ENCODE measurements at regions not wholly inside any gene's neighbourhood (a gene's known extent, or its start where the extent isn't known, plus 50 kb on each side); places are given as distances from the start of the nearest gene placed in this dataset.
"Not testable (repeated sequence)": the region's sequence is repeated elsewhere in the genome, so short reads cannot be mapped to it uniquely, and the experiment has no call there.

DNA sequence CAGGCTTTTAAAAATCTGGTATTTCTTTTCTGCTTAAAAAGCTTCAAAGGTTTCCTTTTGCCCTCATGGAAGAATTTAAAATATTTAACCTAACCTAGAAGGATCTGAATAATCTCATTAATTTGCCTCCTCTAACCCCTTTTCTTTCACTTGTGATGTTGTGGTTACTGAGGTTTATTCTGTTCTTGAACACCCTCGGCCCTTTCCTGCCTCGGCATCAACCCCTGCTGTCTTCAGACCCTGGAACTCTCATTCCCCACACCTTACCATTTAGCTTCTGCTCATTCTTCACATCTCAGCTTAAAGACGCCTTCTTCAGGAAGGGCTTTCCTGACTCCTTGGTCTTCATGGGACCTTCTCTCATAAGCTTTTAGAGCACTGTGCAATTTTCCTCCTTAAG is 131.4 kb upstream of the MAN2A1 start:
- CTCF ChIA-PET = no interaction called here
- Mint-ChIP-seq H3K27ac (ENCODE audit: low read depth, unreplicated experiment) (no peak overlapping the region), H3K36me3 (ENCODE audit: insufficient read depth, unreplicated experiment) (no peaks in the 10 kb centered on the region), H3K27me3 (ENCODE audit: insufficient read depth, unreplicated experiment) (no peaks in the 10 kb centered on the region), H3K9me3 (ENCODE audit: unreplicated experiment) (peaks cover 8% of the 10 kb centered on the region), H3K4me1 (ENCODE audit: insufficient read depth, unreplicated experiment) (peaks cover 5% of the 10 kb centered on the region), H3K4me3 (ENCODE audit: unreplicated experiment) (no peak overlapping the region)
- no peak for DNase-seq (ENCODE audit: unreplicated experiment)
- POLR2A ChIA-PET = interaction anchor here (1.6 kb wide), 1 partner anchor 11 kb away, joined by 3 read pairs; no protein-coding TSS in a partner anchor
- no TSS peak for BruUV-seq (replicated peaks)
- no peak for TF ChIP-seq CTCF (IDR thresholded peaks at IDR 0.05; ENCODE audit: unreplicated experiment)
- intact Hi-C loops (cut with micrococcal nuclease) = no loop called here

DNA sequence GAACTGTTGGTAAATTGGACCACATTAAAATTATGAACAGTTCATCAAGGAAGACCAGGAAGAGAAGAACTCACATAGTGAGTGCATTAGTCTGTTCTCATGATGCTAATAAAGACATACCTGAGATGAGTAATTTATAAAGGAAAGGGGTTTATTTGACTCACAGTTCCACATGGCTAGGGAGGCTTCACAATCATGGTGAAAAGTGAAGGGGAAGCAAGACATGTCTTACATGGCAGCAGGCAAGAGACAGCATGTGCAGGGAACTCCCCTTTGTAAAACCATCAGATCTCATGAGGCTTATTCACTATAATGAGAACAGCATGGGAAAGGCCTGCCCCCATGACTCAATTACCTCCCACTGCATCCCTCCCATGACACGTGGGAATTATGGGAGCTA is 135.9 kb upstream of the MAN2A1 start:
- no peak overlapping the region for H3K4me3 Mint-ChIP-seq (ENCODE audit: unreplicated experiment)
- H3K36me3 Mint-ChIP-seq (ENCODE audit: insufficient read depth, unreplicated experiment) = no peaks in the 10 kb centered on the region
- ChIA-PET POLR2A (interaction anchor here (0.7 kb wide), 1 partner anchor 135 kb away, joined by 3 read pairs; no protein-coding TSS in a partner anchor), CTCF (interaction anchor here (0.7 kb wide), 1 partner anchor 62 kb away, joined by 3 read pairs; no protein-coding TSS in a partner anchor)
- H3K27ac Mint-ChIP-seq (ENCODE audit: low read depth, unreplicated experiment) = no peak overlapping the region
- no peak for TF ChIP-seq CTCF (IDR thresholded peaks at IDR 0.05; ENCODE audit: unreplicated experiment)
- intact Hi-C loops (cut with micrococcal nuclease) = no loop called here
- DNase-seq (ENCODE audit: unreplicated experiment) = no peak
- no peaks in the 10 kb centered on the region for H3K4me1 Mint-ChIP-seq (ENCODE audit: insufficient read depth, unreplicated experiment)
- peaks cover 17% of the 10 kb centered on the region for H3K9me3 Mint-ChIP-seq (ENCODE audit: unreplicated experiment)
- BruUV-seq (replicated peaks) = no TSS peak
- H3K27me3 Mint-ChIP-seq (ENCODE audit: insufficient read depth, unreplicated experiment) = no peaks in the 10 kb centered on the region

DNA sequence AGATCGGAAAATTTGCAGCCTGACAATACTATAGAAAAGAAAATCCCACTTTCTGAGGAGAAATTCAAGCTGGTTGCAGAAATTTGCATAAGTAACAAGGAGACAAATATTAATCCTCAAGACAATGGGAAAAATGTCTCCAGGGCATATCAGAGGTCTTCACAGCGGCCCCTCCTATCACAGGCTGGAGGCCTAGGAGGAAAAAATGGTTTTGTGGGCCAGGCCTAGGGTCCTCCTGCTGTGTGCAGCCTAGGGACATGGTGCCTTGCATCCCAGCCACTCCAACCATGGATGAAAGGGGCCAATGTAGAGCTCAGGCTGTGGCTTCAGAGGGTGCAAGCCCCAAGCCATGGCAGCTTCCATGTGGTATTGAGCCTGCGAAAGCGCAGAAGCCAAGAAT is 138.5 kb upstream of the MAN2A1 start:
- H3K27me3 Mint-ChIP-seq (ENCODE audit: insufficient read depth, unreplicated experiment); DNase-seq (ENCODE audit: unreplicated experiment); H3K27ac Mint-ChIP-seq (ENCODE audit: low read depth, unreplicated experiment); intact Hi-C loops (cut with micrococcal nuclease); H3K4me3 Mint-ChIP-seq (ENCODE audit: unreplicated experiment); H3K36me3 Mint-ChIP-seq (ENCODE audit: insufficient read depth, unreplicated experiment); BruUV-seq (replicated peaks); H3K4me1 Mint-ChIP-seq (ENCODE audit: insufficient read depth, unreplicated experiment): not testable (repeated sequence)
- peaks cover 17% of the 10 kb centered on the region for H3K9me3 Mint-ChIP-seq (ENCODE audit: unreplicated experiment)
- ChIA-PET CTCF (interaction anchor here (0.6 kb wide), 1 partner anchor 140 kb away, joined by 3 read pairs; no protein-coding TSS in a partner anchor), POLR2A (interaction anchor here (0.7 kb wide), 1 partner anchor 521 kb away, joined by 4 read pairs; no protein-coding TSS in a partner anchor)

GRCh38 chr5:109550077-109550476 is 139.7 kb upstream of the MAN2A1 start:
- no TSS peak for BruUV-seq (replicated peaks)
- intact Hi-C loops (cut with micrococcal nuclease) = no loop called here
- no peak for DNase-seq (ENCODE audit: unreplicated experiment)
- no peaks in the 10 kb centered on the region for H3K4me1 Mint-ChIP-seq (ENCODE audit: insufficient read depth, unreplicated experiment)
- no peak overlapping the region for H3K27ac Mint-ChIP-seq (ENCODE audit: low read depth, unreplicated experiment)
- no peaks in the 10 kb centered on the region for H3K36me3 Mint-ChIP-seq (ENCODE audit: insufficient read depth, unreplicated experiment)
- no peaks in the 10 kb centered on the region for H3K27me3 Mint-ChIP-seq (ENCODE audit: insufficient read depth, unreplicated experiment)
- POLR2A ChIA-PET = no interaction called here
- peaks cover 17% of the 10 kb centered on the region for H3K9me3 Mint-ChIP-seq (ENCODE audit: unreplicated experiment)
- TF ChIP-seq CTCF (IDR thresholded peaks at IDR 0.05; ENCODE audit: unreplicated experiment) = no peak
- CTCF ChIA-PET = interaction anchor here (0.6 kb wide), 1 partner anchor 27 kb away, joined by 3 read pairs; no protein-coding TSS in a partner anchor
- no peak overlapping the region for H3K4me3 Mint-ChIP-seq (ENCODE audit: unreplicated experiment)

DNA sequence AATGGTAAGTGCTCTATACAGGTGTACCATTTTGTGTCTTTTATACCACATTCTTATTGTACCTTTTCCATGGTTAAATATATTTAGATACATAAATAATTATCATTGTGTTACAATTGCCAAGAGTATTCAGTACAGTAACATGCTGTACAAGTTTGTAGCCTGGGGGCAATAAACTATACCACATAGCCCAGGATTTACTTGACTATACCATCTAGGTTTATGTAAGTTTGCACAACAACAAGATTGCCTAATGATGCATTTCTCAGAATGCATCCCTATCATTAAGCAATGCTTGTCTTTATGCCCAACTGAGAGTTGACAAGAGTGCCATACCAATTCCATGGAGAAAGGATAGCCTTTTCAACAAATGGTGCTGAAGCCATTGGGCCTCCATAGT is 136.7 kb upstream of the PJA2 start:
- Mint-ChIP-seq H3K4me1 (ENCODE audit: insufficient read depth, unreplicated experiment) (no peaks in the 10 kb centered on the region), H3K4me3 (ENCODE audit: unreplicated experiment) (no peak overlapping the region), H3K9me3 (ENCODE audit: unreplicated experiment) (peaks cover 8% of the 10 kb centered on the region), H3K36me3 (ENCODE audit: insufficient read depth, unreplicated experiment) (no peaks in the 10 kb centered on the region), H3K27ac (ENCODE audit: low read depth, unreplicated experiment) (no peak overlapping the region), H3K27me3 (ENCODE audit: insufficient read depth, unreplicated experiment) (no peaks in the 10 kb centered on the region)
- CTCF ChIA-PET = no interaction called here
- POLR2A ChIA-PET = no interaction called here
- intact Hi-C loops (cut with micrococcal nuclease) = no loop called here
- BruUV-seq (replicated peaks) = no TSS peak
- peak; percentile 59 for DNase-seq (ENCODE audit: unreplicated experiment)
- no peak for TF ChIP-seq CTCF (IDR thresholded peaks at IDR 0.05; ENCODE audit: unreplicated experiment)

- intact Hi-C loops (cut with micrococcal nuclease); DNase-seq (ENCODE audit: unreplicated experiment); H3K36me3 Mint-ChIP-seq (ENCODE audit: insufficient read depth, unreplicated experiment); H3K27me3 Mint-ChIP-seq (ENCODE audit: insufficient read depth, unreplicated experiment); BruUV-seq (replicated peaks); H3K4me1 Mint-ChIP-seq (ENCODE audit: insufficient read depth, unreplicated experiment); H3K4me3 Mint-ChIP-seq (ENCODE audit: unreplicated experiment); H3K9me3 Mint-ChIP-seq (ENCODE audit: unreplicated experiment); POLR2A ChIA-PET; H3K27ac Mint-ChIP-seq (ENCODE audit: low read depth, unreplicated experiment): not testable (repeated sequence)
- CTCF ChIA-PET = interaction anchor here (0.6 kb wide), 1 partner anchor 127 kb away, joined by 3 read pairs; no protein-coding TSS in a partner anchor
Measured at GRCh38 chr5:109544873-109545272, 135.1 kb upstream of the PJA2 start.

- CTCF ChIA-PET; BruUV-seq (replicated peaks); intact Hi-C loops (cut with micrococcal nuclease); H3K9me3 Mint-ChIP-seq (ENCODE audit: unreplicated experiment); POLR2A ChIA-PET; H3K4me3 Mint-ChIP-seq (ENCODE audit: unreplicated experiment); DNase-seq (ENCODE audit: unreplicated experiment); H3K36me3 Mint-ChIP-seq (ENCODE audit: insufficient read depth, unreplicated experiment); H3K4me1 Mint-ChIP-seq (ENCODE audit: insufficient read depth, unreplicated experiment); H3K27ac Mint-ChIP-seq (ENCODE audit: low read depth, unreplicated experiment): not testable (repeated sequence)
- peaks cover 19% of the 10 kb centered on the region for H3K27me3 Mint-ChIP-seq (ENCODE audit: insufficient read depth, unreplicated experiment)
Measured at GRCh38 chr5:109538692-109539091, 128.9 kb upstream of the PJA2 start.
